ENCODE measurements at regions not wholly inside any gene's neighbourhood (a gene's known extent, or its start where the extent isn't known, plus 50 kb on each side); places are given as distances from the start of the nearest gene placed in this dataset.

DNA sequence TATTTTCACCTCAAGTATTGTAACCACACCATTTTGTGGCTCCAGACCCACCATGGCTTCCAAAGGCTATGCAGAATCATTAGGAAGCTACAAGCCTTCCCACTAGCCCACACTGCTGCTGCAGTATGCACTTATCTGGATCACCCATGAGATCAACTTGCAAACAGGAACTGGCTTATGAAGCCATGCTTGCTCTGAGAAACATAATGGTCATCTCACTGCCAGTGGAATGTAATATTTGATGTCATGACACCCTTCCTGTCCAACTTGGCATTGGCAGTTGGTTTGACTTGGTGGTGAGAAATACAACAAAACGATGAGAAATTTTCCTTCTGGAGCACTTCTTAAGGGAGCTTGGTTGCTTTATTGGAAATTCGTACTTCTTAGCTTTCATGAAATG is 69.3 kb upstream of the FRMD6 start:
- TF ChIP-seq, protein P1, sequence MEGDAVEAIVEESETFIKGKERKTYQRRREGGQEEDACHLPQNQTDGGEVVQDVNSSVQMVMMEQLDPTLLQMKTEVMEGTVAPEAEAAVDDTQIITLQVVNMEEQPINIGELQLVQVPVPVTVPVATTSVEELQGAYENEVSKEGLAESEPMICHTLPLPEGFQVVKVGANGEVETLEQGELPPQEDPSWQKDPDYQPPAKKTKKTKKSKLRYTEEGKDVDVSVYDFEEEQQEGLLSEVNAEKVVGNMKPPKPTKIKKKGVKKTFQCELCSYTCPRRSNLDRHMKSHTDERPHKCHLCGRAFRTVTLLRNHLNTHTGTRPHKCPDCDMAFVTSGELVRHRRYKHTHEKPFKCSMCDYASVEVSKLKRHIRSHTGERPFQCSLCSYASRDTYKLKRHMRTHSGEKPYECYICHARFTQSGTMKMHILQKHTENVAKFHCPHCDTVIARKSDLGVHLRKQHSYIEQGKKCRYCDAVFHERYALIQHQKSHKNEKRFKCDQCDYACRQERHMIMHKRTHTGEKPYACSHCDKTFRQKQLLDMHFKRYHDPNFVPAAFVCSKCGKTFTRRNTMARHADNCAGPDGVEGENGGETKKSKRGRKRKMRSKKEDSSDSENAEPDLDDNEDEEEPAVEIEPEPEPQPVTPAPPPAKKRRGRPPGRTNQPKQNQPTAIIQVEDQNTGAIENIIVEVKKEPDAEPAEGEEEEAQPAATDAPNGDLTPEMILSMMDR (tag by site-specific recombination; IDR thresholded peaks at IDR 0.05): no peak
- TF ChIP-seq, protein P2, sequence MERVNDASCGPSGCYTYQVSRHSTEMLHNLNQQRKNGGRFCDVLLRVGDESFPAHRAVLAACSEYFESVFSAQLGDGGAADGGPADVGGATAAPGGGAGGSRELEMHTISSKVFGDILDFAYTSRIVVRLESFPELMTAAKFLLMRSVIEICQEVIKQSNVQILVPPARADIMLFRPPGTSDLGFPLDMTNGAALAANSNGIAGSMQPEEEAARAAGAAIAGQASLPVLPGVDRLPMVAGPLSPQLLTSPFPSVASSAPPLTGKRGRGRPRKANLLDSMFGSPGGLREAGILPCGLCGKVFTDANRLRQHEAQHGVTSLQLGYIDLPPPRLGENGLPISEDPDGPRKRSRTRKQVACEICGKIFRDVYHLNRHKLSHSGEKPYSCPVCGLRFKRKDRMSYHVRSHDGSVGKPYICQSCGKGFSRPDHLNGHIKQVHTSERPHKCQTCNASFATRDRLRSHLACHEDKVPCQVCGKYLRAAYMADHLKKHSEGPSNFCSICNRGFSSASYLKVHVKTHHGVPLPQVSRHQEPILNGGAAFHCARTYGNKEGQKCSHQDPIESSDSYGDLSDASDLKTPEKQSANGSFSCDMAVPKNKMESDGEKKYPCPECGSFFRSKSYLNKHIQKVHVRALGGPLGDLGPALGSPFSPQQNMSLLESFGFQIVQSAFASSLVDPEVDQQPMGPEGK (tag by site-specific recombination; IDR thresholded peaks at IDR 0.05): no peak
- no peak for TF ChIP-seq ZNF776 (tag by site-specific recombination; IDR thresholded peaks at IDR 0.05; ENCODE audit: borderline replicate concordance)
- TF ChIP-seq ZNF549 (tag by site-specific recombination; IDR thresholded peaks at IDR 0.05): no peak
- no peak for TF ChIP-seq ZBTB7A (tag by site-specific recombination; IDR thresholded peaks at IDR 0.05; ENCODE audit: low read depth)
- TF ChIP-seq EGR2 (tag by site-specific recombination; IDR thresholded peaks at IDR 0.05; ENCODE audit: low read depth): no peak
- no peak for TF ChIP-seq ZNF23 (tag by site-specific recombination; IDR thresholded peaks at IDR 0.05; ENCODE audit: borderline replicate concordance)
- no peak for TF ChIP-seq ZXDB (tag by site-specific recombination; IDR thresholded peaks at IDR 0.05)
